Activated CD4-positive, alpha-beta T cell treated with anti-CD3 and anti-CD28 coated beads, Interleukin-10, Interleukin-2, amounts not matched to agents 100 ng/mL and 50 ng/mL, durations not matched to agents 16 hours and 8 hours (primary cell): ENCODE measurements at regions not wholly inside any gene's neighbourhood (a gene's known extent, or its start where the extent isn't known, plus 50 kb on each side); places are given as distances from the start of the nearest gene placed in this dataset.

Experiments
- DNase-seq: peaks from one replicate; pipeline ENCODE4 v3.0.0-alpha.2; 2020

DNA sequence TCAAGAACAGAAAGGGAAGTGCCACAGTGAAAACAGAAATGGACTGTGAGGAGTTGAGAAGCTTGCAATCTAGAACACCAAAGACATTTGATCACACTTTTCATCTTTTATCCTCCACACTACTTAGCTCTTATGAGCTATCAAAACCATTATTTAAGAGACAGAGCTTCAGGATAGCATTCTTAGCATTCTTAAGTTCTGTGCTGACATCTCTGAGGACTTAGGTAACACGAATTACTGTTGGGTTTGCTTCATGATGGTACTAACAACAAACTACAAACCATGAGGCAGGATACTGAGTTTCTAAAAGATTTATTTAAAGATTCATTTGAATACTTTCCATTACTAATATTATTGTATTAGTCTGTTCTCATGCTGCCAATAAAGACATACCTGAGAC is 1038.6 kb downstream of the TUSC7 start:
- DNase-seq = no peak

DNA sequence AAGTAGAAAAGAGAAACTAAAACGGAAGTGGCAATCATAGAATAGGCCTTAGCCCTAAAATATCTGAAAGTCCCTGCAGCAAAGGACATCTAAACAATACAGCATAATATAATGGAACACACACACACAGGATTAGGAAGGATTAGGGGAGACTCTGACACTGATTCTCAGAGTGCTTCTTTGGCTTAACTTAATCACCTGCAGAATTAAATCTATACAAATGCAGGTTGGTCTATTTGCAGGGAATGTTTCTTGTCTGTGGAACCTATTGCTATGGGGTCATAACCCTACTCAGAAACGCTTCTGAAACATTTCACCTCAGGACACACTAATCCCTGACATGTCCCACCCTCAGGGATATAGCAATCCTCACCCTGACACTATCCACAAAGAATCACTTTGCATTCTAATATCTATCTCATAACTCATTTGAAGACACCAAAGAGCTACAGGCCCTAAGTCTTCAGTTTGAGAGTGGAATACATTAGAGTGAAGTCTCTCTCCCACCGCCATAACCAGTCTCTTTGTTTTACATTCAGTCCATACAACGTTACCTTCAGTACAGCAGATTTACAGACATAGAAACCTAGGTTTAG is 1041.2 kb downstream of the TUSC7 start:
- no peak for DNase-seq

DNA sequence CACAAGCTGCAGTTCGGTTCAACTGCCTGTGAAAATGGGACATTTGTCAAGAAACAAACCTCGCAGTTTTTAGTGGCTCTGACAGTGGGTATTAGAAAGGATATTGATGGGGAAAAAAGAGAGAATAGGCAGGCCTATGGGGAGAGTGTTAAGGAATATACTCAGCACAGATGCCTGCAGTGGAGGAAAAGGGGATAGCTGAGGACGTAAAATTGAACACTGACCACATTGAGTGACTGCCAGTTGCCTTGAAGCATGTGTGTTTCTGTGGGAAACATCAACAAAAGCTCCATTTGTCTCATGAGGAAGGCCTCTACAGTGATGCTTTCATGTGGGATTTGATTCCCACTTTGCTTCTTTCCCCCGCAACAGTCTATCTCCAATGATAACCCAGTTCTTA is 1042.1 kb downstream of the TUSC7 start:
- no peak for DNase-seq

DNA sequence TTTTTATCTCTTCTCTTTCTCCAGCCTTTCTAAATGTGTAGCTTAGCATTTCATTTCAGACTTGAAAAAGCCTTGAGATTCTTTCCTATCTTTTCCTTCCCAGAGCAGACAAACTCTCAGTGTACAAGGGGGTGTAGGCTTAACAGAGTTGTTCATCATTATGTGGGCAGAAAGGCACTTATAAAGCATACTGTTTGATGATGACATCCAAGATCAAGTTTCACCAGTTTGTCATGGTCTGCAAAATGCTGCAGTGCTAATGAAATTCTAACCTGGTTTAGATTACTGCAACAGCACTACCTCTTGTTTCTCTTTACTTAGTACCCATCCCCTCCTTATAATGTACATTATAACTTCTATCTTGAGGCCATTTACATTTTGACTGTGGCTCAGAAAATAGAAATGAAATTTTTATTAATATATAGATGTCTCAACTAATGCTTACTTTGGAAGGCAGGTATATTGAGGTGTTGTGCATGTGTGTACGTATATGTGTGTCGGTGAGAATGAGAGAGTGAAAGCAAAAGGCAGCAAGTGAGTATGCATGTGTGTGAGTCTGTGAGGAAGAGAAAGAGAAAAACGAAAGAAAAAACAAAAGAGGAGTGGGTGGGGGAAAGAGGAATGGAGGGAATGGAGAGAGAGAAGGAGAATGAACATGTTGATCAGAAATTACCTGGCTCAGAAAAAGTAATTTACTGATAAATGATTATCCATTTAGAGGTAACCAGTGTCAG is 1043.6 kb downstream of the TUSC7 start:
- DNase-seq = no peak

DNA sequence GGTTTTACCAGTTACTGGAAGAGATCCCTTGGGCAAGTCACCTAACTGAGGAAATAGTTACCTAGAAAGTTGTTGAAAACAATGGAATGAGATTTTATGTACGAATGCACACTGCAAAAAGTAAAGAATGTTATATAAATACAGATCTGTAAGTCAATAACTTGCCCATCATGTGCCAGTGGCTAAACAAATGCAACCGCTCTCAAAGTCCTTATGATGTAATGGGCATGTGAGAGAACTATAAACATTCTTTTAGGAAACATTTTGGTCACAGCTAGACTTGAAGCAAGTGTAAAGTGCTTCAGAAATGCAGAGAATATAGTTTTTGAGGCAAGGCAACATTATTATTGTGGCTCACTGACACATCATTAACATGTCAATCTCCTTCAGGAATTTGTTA is 1044.5 kb downstream of the TUSC7 start:
- no peak for DNase-seq

DNA sequence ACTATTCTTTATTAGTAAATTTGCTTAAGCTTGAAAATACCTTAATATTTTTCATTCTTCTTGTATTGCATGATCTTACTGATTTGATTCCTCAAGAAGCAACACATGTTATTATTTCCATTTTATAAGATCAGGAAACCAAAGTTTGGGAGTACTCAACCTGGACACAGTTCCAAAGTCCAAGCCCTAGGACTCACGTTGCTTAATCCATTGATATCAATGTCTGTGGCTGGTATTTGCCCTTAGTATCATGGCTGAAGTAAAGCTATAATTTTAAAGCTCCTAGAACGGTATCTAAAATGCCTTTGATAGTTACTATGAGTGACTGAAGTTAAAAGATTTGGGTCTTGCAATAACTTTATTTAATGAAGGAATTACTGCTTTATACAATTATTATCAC is 1045.3 kb downstream of the TUSC7 start:
- DNase-seq = no peak

DNA sequence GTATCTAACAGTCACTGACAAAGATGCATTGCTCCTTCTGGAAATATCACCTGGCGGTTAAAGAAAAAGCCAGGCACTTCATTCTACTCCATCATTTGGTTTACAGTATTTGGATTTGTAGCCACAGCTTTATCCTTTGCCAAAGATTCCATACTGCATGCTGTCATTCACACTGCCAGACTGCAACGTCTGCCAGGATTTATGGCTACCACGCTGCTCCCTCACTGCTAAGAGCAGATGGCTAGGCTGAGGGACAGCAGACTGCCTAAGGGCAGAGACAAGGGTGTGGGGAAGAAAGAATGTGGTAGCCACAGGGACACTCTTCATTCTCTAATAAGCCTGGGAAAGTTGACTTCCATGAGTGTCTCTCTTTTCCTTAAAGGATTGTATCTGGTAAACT is 1047.0 kb downstream of the TUSC7 start:
- DNase-seq = no peak

DNA sequence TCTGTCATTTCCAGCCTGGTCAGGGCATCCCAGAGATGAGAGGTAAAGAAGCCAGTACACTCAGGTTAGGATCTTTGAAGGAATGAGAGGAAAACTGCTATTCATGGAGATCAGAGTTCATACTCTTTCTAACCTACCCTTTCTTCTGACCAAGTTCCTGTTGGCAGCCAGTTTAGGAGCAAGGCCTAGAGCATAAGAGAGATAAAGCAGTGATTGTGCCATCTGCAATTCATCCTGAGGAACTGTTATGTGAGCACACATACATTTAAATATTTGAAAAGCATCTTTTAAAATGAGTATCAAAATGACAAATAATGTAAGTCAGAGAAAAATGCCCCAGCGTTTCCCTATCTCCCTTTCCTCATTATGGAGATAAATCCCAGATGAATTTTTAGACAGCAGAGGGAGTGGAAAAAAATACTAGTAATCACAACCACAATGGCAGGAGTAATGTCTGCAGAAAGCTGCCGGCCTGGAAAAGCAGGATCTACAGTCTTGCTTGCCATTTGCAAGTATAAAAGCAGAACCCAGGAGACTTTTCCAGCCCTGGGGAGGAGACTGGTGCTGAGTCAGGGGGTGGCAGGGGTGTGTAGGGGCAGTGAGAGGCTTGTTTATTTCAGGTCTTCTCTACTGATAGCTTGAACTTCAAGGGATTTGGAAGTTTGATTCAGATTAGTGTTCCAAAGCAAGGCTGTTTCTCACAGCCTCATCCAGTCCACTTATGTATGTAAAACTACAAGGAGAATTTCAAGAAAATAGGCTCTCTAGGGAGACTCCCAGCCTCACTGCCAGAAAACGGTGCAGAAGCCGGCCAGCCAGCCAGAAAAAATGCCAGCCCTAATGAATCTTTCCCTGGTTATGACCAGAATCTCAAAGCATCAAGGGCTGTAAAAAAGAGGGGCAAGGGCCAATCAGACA is 1052.4 kb downstream of the TUSC7 start:
- no peak for DNase-seq

DNA sequence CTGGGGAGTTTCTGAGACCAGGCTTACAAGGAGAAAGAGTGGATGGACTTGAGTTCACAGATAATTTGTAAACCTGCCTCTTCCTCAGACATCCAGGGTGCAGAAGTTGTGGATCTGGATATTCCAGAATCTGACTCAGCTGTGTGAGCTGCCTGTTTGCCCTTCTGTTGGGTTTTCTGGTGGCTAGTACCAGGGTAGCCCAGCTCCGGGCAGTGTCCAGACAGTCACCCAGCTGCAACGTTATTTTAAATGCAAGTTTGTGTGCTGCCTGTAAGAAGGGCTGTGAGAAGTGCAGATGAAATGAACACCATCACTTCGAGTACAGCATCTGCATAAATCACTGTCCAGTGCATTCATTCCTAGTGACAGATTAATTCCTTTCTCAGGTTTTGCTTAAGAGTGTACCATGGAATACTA is 1053.0 kb downstream of the TUSC7 start:
- DNase-seq = no peak

DNA sequence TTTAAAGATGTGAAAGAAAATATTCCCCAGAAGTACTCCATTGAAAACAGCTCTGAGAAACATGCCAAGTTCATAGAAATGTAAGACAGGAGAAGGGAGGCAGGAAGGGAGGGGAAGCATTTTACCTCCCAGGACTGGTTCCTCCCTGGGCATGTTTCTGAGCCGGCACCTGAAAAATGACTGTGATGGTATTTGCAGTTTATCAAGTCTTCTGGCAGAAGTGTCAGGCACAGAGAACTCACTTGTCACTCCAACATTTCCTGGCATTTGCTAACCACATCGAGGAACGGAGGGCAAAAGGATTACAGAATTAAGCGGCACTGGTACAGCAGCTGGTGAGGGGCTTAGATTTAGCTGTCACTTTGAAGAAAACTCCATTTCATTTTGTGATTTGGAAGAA is 1054.0 kb downstream of the TUSC7 start:
- no peak for DNase-seq

DNA sequence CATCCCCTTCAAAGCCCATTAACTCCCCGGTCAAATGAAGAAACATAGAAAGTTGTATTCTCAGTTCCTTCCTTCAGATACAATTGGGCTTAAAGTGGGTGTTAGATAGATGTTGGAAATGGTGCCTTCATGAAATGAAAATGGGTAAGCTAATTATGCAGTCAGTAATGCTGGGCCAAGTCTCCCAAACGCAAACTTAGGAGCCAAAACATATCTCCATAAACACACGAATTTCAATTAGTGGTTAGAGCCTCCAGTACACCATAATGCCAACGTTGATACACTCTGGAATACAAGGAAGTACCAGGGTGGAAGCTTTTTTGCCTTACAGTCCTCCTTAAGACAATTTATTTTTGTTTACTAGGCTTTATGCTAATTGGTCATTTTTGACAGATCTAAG is 1059.0 kb downstream of the TUSC7 start:
- DNase-seq = no peak

DNA sequence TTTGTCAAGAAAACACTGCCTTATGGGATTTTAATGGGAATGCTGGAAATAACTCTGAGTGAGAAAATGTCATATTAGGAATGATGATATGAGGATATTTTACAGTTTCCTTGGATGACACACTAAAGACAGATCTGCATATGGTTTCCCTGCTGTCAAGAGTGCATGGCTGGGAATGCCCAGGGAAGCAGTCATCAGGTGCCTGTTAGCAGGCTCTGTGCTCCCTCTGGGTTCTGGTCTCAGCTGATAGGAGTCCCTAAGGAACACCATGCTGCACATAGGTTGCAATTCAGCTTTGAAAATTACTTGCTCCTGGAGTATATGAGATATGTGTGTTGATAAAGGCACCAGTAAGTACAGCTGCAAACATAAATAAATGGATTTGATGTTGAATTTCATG is 1064.6 kb downstream of the TUSC7 start:
- no peak for DNase-seq

DNA sequence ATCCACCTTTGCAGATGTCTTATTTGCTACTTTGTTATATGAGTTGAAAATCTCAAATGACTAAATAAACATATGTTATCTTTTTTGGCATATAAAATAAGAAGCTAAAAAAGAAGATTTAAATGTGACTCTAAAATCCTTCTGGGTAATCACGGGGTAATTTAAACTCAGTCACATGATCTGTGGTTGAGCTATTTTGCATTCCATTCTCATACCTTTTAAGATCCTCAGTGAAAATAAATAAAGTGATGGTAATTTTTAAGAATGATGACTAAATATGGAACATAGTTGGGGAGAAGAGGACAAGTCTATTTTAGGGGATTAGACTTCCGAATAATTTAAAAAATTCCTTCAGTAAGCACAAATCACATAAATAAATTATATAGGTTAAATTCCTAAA is 1076.8 kb downstream of the TUSC7 start:
- no peak for DNase-seq

DNA sequence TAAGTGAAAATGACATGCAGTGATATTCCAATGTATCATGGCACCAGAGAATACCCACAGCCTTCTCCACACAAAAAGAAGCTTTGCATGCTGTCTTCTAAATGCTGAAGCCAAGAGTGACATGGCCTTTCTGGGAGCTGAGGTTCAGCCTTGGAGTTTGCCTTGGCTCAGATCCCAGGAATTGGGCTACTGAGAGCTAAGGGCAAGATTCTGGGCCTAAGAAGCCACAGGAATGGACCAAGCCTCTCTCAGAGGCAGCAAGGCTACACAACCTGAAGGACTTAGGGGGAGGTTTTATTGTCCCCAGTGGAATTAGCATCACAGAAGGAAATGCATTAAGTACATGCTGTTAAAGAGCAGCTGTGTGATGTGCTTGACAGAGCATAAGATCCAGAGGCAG is 1078.5 kb downstream of the TUSC7 start:
- DNase-seq = no peak

DNA sequence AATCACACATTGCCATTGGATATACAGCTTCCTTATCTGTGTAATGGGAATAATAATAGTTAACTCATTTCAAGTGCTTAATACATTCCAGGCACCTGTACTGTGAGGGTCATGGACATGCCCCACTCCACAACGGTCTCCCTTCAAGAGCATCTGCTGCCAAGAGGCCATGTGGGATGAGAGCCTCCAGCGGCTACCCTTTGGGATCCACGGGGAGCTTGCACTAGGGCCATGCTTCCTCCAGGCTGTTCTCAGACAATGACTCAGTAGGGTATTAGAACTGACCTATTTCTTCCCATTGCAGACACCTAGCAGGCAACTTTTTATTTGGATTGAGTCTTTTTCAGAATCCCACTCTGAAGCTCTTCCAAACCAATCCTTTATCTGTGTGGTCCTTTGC is 1078.9 kb downstream of the TUSC7 start:
- DNase-seq = no peak

DNA sequence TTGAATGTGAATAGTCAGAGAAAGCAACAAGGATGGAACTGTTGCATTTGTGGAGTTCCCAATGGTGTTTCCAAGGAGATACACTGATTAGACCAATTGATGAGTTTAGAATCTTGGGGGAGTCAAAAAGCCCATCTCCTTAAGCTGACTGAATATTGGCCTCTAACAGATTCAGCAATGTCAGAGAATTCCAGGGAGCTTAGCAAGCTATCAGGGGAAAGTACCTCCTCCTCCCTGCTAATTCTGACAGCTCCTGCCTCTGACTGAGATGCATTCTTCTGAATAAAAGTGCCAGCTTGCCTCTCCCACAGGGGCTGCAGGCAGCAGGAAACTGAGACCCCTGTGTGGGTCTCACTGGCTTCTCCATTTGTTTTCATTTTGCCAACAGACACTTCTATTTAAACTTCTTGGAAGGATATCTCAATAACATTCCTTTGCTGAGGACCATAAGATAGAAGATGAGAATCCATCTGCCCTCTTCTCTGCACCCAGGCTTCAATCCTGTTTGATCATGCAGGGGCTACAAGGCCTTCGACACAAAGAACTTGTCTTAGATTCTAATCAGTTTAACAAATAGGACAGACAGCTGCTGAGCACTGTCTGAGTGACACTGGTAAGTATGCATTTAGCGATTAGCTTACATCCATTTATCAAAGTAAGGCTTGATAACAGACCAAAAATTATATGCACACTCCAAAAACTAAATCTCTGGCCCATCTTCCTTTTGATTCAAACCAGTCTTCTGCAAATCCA is 1080.8 kb downstream of the TUSC7 start:
- no peak for DNase-seq

DNA sequence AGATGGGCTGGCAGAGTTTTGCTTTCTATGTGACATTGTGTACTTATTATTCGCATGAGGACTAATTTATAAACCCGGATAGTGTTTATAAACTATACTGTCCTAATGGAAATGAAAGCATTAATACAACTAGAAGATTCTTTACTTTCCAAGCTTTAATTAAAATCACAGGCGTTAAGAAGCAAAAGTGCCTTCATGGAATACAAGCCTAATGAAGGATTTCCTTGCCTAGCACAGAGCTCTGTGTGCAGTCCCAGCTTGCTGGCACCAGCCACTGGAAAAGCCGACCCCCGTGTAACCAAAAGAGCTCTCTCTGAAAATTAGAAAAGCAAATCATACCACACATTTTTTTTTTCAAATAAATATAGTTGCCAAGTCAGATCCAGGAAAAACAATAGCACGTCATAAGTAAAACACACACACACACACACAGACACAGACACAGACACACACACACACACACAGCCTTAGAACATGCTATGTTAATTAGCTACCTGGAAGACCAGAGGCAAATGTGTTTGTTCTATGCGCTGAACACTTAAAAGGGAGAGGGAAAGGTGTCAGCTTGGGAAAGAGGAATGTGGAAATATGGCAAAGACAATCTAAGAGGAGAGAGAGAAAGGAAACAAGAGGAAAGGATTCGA is 1084.2 kb downstream of the TUSC7 start:
- no peak for DNase-seq

DNA sequence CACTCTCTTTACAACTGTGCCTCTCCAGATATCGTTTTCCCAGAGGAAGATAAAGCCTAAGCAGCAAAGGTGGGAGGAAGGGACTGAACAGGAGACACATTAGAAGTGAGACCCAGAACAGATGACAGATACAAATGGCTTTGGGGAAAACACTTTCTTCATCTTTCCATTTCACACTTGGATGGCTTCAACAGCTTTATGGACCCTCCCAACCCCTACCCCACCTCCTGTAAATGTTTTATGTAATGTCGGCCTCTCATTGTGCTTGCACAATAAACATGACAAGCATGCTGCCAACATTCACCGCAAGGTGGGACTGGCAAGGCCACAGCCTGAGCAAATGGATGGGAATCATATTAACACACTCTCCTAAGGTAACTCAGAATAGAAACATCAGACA is 1088.6 kb downstream of the TUSC7 start:
- no peak for DNase-seq

DNA sequence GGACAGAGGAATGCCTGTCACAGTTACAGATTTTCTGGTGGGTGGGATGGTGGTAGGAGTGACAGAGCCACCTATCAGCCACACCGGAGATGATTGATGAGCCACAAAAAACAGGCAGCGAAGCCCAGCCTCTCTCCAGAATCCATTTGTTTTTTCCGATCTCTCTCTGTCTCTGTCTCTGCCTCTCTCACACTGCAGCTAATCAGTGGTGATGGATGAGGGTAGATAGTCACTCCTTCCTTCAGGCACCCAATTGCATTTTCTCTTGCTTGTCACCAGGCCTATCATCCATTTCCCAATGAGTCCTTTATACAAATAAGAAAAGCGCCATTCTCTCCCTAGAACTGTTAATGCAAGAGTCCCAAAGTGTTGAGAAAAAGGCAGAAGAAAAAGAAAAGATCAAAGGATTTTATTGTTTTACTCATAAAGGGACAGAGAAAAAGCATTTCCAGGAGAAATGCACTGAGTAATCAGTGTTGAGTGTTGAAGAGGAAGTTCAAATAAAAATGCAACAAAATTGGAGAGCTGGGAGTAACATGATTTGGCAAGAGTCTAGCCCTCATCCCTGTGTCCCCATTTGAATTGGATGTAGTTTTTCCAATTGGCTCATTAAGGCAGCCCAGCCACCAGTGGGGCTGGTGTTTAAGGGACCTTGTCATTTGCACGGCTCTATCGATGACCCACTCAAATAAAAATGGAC is 1089.3 kb downstream of the TUSC7 start:
- DNase-seq = no peak

DNA sequence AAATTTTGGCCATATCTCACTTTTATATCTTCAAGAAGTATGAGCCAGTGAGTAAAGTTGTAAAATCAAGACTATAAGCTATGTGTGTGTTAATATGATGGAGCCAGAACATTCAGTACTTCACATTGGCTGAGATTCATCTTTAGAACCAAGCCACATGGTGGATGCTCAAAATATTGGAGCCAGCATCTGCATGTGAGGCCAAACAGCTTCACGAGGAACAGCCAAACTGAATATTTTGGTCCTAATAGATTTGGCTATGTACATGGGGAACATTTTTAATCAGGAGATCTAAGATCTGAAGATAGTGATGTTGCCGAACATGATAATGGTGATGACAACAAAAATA is 1089.8 kb downstream of the TUSC7 start:
- no peak for DNase-seq

DNA sequence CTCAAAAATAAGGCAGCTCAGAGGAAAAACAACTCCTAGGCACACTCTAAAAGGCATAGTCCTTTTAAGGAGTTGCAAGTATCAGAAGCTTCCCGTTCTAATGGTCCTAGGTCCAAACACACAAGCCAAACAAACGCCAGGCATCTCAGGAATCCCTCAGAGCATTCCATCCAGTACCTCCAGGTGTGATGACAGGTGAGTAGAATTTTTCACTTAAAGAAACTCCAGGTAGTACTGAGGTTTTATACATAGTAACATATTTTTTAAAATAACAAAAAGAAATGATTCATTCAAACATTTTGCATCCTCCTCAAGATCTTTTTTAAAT is 1092.3 kb downstream of the TUSC7 start:
- DNase-seq = no peak
